ENCODE measurements at regions not wholly inside any gene's neighbourhood (a gene's known extent, or its start where the extent isn't known, plus 50 kb on each side); places are given as distances from the start of the nearest gene placed in this dataset.

DNA sequence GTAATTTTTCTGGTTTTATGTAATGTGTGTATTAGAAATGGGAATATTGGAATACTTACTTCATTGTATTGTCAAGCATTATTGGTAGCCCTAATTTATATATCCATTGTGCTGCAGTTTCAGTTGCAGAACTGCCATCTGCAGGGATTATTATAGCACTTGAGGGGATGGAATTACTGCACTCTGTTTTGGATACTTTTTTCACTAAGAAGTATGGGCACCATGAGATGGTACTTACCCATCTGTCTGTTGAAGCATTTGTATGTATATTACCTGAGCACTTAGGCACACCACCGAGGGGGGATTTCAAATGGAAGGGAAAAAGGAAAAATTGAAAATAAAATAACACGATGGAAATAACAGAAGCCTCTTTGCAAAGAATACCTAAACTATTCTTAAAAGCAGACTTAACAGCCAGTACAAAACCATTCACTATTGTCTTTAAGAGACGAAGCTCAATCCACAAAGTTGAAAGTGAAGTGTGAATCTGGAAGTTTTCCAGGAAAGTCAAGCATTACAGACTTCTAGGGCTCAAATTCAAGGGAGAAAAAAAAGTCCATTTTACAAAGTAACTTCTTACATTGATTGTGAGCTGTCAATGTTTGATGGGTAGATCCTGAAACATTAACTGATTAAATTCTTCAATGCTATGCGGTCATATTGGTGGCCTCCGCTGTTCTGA is 318.7 kb downstream of the SOX4 start:
- Histone ChIP-seq H3K23ac (ENCODE audit: low read length in 2 of 2) (no peak overlapping the region), H3K27ac (ENCODE audit: low read length, poor library complexity, severe bottlenecking) (no peak overlapping the region), H3K14ac (ENCODE audit: low read length in 2 of 2) (no peak overlapping the region), H3K4me2 (ENCODE audit: low read length, poor library complexity, severe bottlenecking) (no peak overlapping the region), H2BK120ac (ENCODE audit: low read depth, low read length) (no peak overlapping the region), H3K18ac (ENCODE audit: low read depth in 1 of 2, low read length in 2 of 2) (no peak overlapping the region), H3K79me1 (replicated peaks; ENCODE audit: low read length, poor library complexity, severe bottlenecking) (no peaks in the 10 kb centered on the region), H2AK5ac (ENCODE audit: low read length, severe bottlenecking) (no peak overlapping the region), H3K9ac (ENCODE audit: low read length) (no peak overlapping the region), H2AFZ (ENCODE audit: low read depth, low read length) (no peak overlapping the region), H4K91ac (ENCODE audit: low read length) (no peak overlapping the region), H3K4me1 (ENCODE audit: control insufficient read depth, insufficient read depth, low read depth, low read length) (peaks cover 3% of the 10 kb centered on the region), H4K8ac (ENCODE audit: low read length) (no peak overlapping the region), H3K9me3 (ENCODE audit: control insufficient read depth, low read length) (no peaks in the 10 kb centered on the region), H2BK15ac (ENCODE audit: low read depth, poor library complexity, severe bottlenecking) (no peak overlapping the region), H3K27me3 (ENCODE audit: control insufficient read depth in 1 of 2, insufficient read depth in 1 of 2, low read length in 2 of 2) (no peaks in the 10 kb centered on the region), H3K4me3 (ENCODE audit: insufficient read depth in 1 of 2, low read depth in 1 of 2, low read length in 2 of 2) (no peak overlapping the region), H3K36me3 (ENCODE audit: control insufficient read depth in 1 of 2, insufficient read depth in 2 of 2, low read depth in 1 of 2, low read length in 2 of 2) (no peaks in the 10 kb centered on the region), H3K4ac (ENCODE audit: low read depth in 1 of 2, low read length in 2 of 2) (no peak overlapping the region), H2BK12ac (ENCODE audit: low read length in 2 of 2) (no peak overlapping the region), H2BK5ac (ENCODE audit: low read depth, low read length, poor library complexity, severe bottlenecking) (no peak overlapping the region)
- WGBS: 80% methylated on average over 3 of the region's 5 CpGs
- no peak for DNase-seq

DNA sequence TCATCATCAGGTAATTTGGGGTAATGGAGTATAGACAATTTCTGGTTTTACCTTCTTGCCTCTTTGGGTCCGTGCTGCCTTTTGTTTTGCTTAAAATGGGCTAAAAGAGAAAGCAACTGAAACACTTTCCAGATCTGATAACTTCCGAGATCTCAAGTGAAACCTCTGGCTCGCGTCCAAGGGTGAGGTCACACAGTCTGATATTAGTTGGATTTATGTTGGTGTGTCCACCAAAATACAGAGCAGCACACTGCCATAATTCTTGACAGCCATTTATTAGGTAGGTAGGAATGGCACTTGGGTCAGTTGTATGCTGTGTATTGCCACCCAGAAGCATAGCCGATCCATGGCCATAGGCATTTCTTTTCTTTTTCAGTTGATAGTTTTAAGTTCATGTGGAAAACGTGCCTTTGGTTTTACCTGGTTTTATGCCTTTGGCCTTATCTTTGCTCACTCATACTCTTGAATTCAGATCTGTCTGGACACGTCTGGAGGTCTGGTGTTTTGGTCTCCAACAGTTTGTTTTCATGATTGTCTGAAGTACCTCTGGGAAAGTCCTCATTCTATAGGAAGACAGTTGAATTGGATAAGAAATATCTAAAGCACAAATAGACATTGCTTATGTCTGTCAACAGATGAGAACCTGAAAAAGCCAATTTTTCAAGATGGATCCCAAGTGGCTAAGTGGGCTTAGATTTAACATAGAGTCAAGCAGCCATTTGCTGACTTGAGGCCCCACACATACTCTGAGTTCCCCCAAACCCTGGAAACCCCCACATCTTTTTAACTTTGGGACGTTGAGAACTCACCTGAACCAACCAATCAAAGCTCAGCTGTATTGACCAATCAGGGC is 320.8 kb downstream of the SOX4 start:
- Histone ChIP-seq H4K91ac (ENCODE audit: low read length) (no peak overlapping the region), H4K8ac (ENCODE audit: low read length) (no peak overlapping the region)
- 65% methylated on average over 6 of the region's 8 CpGs for WGBS

DNA sequence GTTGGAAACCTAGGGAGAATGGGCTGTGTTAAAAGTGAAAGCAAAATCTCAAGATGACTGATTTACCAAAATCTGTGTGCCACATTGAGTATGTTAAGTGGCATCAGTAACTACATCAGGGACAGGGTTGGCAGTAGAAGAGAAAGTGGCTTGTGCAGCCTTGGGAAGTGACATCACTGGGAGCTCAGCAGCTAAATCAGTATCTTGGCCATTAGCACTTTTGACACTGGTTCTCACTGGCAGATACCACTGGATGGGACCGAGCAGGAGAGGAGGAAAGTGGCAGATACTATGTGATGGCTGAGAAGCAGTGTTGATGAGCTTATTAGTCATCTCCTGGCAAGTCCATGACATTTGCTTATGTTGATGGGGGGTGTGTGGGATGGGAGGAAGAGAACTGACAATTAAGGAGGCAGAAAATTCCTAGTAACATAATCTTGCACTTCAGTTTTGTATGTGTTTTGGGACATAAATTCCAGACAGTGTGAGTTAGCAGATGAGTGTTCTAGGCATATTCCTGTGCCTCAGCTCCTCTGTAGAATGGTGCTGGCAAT is 322.2 kb downstream of the SOX4 start:
- H3K23ac ChIP-seq (ENCODE audit: low read length in 2 of 2): no peak overlapping the region

More for the DNA sequence above, 320.8 kb downstream of the SOX4 start:
- Histone ChIP-seq H2BK5ac (ENCODE audit: low read depth, low read length, poor library complexity, severe bottlenecking) (no peak overlapping the region), H3K14ac (ENCODE audit: low read length in 2 of 2) (no peak overlapping the region), H3K4ac (ENCODE audit: low read depth in 1 of 2, low read length in 2 of 2) (no peak overlapping the region), H2BK15ac (ENCODE audit: low read depth, poor library complexity, severe bottlenecking) (no peak overlapping the region), H3K9ac (ENCODE audit: low read length) (no peak overlapping the region), H2AFZ (ENCODE audit: low read depth, low read length) (no peak overlapping the region), H3K4me2 (ENCODE audit: low read length, poor library complexity, severe bottlenecking) (no peak overlapping the region), H3K23ac (ENCODE audit: low read length in 2 of 2) (no peak overlapping the region), H3K36me3 (ENCODE audit: control insufficient read depth in 1 of 2, insufficient read depth in 2 of 2, low read depth in 1 of 2, low read length in 2 of 2) (no peaks in the 10 kb centered on the region), H2AK5ac (ENCODE audit: low read length, severe bottlenecking) (no peak overlapping the region), H3K18ac (ENCODE audit: low read depth in 1 of 2, low read length in 2 of 2) (no peak overlapping the region), H3K27me3 (ENCODE audit: control insufficient read depth in 1 of 2, insufficient read depth in 1 of 2, low read length in 2 of 2) (no peaks in the 10 kb centered on the region), H3K79me1 (replicated peaks; ENCODE audit: low read length, poor library complexity, severe bottlenecking) (no peaks in the 10 kb centered on the region), H3K4me3 (ENCODE audit: insufficient read depth in 1 of 2, low read depth in 1 of 2, low read length in 2 of 2) (no peak overlapping the region), H3K4me1 (ENCODE audit: control insufficient read depth, insufficient read depth, low read depth, low read length) (peaks cover 6% of the 10 kb centered on the region), H2BK12ac (ENCODE audit: low read length in 2 of 2) (no peak overlapping the region), H3K9me3 (ENCODE audit: control insufficient read depth, low read length) (no peaks in the 10 kb centered on the region), H3K27ac (ENCODE audit: low read length, poor library complexity, severe bottlenecking) (no peak overlapping the region), H2BK120ac (ENCODE audit: low read depth, low read length) (no peak overlapping the region)
- DNase-seq: peak; percentile 22

DNA sequence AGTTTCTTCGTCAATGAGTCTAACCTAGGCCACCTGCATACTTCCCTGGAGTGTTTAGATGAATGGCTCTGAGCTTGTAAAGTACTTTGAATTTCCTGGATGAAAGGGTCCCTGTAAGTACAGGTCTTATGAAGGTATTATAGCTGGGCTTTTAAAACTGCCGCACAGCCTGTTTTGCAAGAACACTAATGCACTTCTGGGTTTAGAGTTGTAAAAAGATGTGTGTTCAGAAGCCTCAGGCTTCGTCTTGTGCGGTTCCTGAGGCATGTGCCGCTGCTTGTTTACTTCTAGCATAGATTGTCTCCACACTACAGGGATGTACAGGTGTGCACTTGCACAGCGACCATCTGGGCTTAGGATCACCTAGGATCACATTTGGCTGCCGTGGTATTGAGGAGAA is 324.5 kb downstream of the SOX4 start:
- H2BK120ac ChIP-seq (ENCODE audit: low read depth, low read length): no peak overlapping the region
- no peak overlapping the region for H3K27ac ChIP-seq (ENCODE audit: low read length, poor library complexity, severe bottlenecking)
- no peak overlapping the region for H4K91ac ChIP-seq (ENCODE audit: low read length)
- H3K4me2 ChIP-seq (ENCODE audit: low read length, poor library complexity, severe bottlenecking): no peak overlapping the region
- no peaks in the 10 kb centered on the region for H3K27me3 ChIP-seq (ENCODE audit: control insufficient read depth in 1 of 2, insufficient read depth in 1 of 2, low read length in 2 of 2)
- H3K4ac ChIP-seq (ENCODE audit: low read depth in 1 of 2, low read length in 2 of 2): no peak overlapping the region
- H3K4me1 ChIP-seq (ENCODE audit: control insufficient read depth, insufficient read depth, low read depth, low read length): peaks cover 7% of the 10 kb centered on the region
- no peaks in the 10 kb centered on the region for H3K9me3 ChIP-seq (ENCODE audit: control insufficient read depth, low read length)
- no peak overlapping the region for H2AK5ac ChIP-seq (ENCODE audit: low read length, severe bottlenecking)
- no peak overlapping the region for H3K18ac ChIP-seq (ENCODE audit: low read depth in 1 of 2, low read length in 2 of 2)
- no peak overlapping the region for H4K8ac ChIP-seq (ENCODE audit: low read length)
- H3K23ac ChIP-seq (ENCODE audit: low read length in 2 of 2): no peak overlapping the region
- H3K14ac ChIP-seq (ENCODE audit: low read length in 2 of 2): no peak overlapping the region
- no peaks in the 10 kb centered on the region for H3K36me3 ChIP-seq (ENCODE audit: control insufficient read depth in 1 of 2, insufficient read depth in 2 of 2, low read depth in 1 of 2, low read length in 2 of 2)
- no peak overlapping the region for H2AFZ ChIP-seq (ENCODE audit: low read depth, low read length)
- no peaks in the 10 kb centered on the region for H3K79me1 ChIP-seq (replicated peaks; ENCODE audit: low read length, poor library complexity, severe bottlenecking)
- 95% methylated on average over 7 of the region's 7 CpGs for WGBS
- no peak for DNase-seq
- no peak overlapping the region for H2BK12ac ChIP-seq (ENCODE audit: low read length in 2 of 2)
- no peak overlapping the region for H3K9ac ChIP-seq (ENCODE audit: low read length)
- H3K4me3 ChIP-seq (ENCODE audit: insufficient read depth in 1 of 2, low read depth in 1 of 2, low read length in 2 of 2): no peak overlapping the region
- no peak overlapping the region for H2BK15ac ChIP-seq (ENCODE audit: low read depth, poor library complexity, severe bottlenecking)
- H2BK5ac ChIP-seq (ENCODE audit: low read depth, low read length, poor library complexity, severe bottlenecking): no peak overlapping the region

More for the DNA sequence above, 322.2 kb downstream of the SOX4 start:
- H2BK15ac ChIP-seq (ENCODE audit: low read depth, poor library complexity, severe bottlenecking): no peak overlapping the region
- H3K79me1 ChIP-seq (replicated peaks; ENCODE audit: low read length, poor library complexity, severe bottlenecking): no peaks in the 10 kb centered on the region
- H2AFZ ChIP-seq (ENCODE audit: low read depth, low read length): no peak overlapping the region
- no peak overlapping the region for H3K14ac ChIP-seq (ENCODE audit: low read length in 2 of 2)
- peak overlapping the region in 1 of 2 experiments; percentile 64 for H2BK12ac ChIP-seq (ENCODE audit: low read length in 2 of 2)
- no peaks in the 10 kb centered on the region for H3K27me3 ChIP-seq (ENCODE audit: control insufficient read depth in 1 of 2, insufficient read depth in 1 of 2, low read length in 2 of 2)
- no peak overlapping the region for H4K91ac ChIP-seq (ENCODE audit: low read length)
- peak; percentile 52 for DNase-seq
- H2AK5ac ChIP-seq (ENCODE audit: low read length, severe bottlenecking): peak overlapping the region; percentile 41
- H3K4me1 ChIP-seq (ENCODE audit: control insufficient read depth, insufficient read depth, low read depth, low read length): peaks cover 6% of the 10 kb centered on the region
- H2BK5ac ChIP-seq (ENCODE audit: low read depth, low read length, poor library complexity, severe bottlenecking): no peak overlapping the region
- peak overlapping the region in 1 of 2 experiments; percentile 71 for H3K4me3 ChIP-seq (ENCODE audit: insufficient read depth in 1 of 2, low read depth in 1 of 2, low read length in 2 of 2)
- H4K8ac ChIP-seq (ENCODE audit: low read length): peak overlapping the region; percentile 57
- H2BK120ac ChIP-seq (ENCODE audit: low read depth, low read length): no peak overlapping the region
- H3K9ac ChIP-seq (ENCODE audit: low read length): peak overlapping the region; percentile 28
- WGBS: 6% methylated on average over 1 of the region's 1 CpG
- no peak overlapping the region for H3K4ac ChIP-seq (ENCODE audit: low read depth in 1 of 2, low read length in 2 of 2)
- H3K27ac ChIP-seq (ENCODE audit: low read length, poor library complexity, severe bottlenecking): peak overlapping the region; percentile 50
- H3K18ac ChIP-seq (ENCODE audit: low read depth in 1 of 2, low read length in 2 of 2): no peak overlapping the region
- H3K4me2 ChIP-seq (ENCODE audit: low read length, poor library complexity, severe bottlenecking): peak overlapping the region; percentile 57
- no peaks in the 10 kb centered on the region for H3K36me3 ChIP-seq (ENCODE audit: control insufficient read depth in 1 of 2, insufficient read depth in 2 of 2, low read depth in 1 of 2, low read length in 2 of 2)
- no peaks in the 10 kb centered on the region for H3K9me3 ChIP-seq (ENCODE audit: control insufficient read depth, low read length)

Measured in mesenchymal stem cell (in vitro differentiated cells and primary cell).